CD14-positive monocyte (primary cell): ENCODE measurements at regions not wholly inside any gene's neighbourhood (a gene's known extent, or its start where the extent isn't known, plus 50 kb on each side); places are given as distances from the start of the nearest gene placed in this dataset.

Experiments used
- DNase-seq, 3 donors: peaks; one replicate each; pipeline ENCODE4 v3.0.0-alpha.2; 2011 to 2022
- H2AFZ ChIP-seq: 2 replicates; pipeline ENCODE4 v1.6.0; 2012; ENCODE audit warnings: mild to moderate bottlenecking, low read depth, low read length, inconsistent platforms; ENCODE audit not compliant: insufficient read depth, poor library complexity, severe bottlenecking
- H3K27ac ChIP-seq, 2 donors: 1 replicate in 1 of 2; 2 replicates in 1 of 2; pipeline ENCODE4 v1.5.1; 2012 to 2013; ENCODE audit warnings: low read length in 2 of 2, control low read depth in 1 of 2, inconsistent platforms in 1 of 2, low read depth in 1 of 2, mild to moderate bottlenecking in 1 of 2
- H3K27me3 ChIP-seq, 2 donors: one replicate each; pipeline versions ENCODE4 v1.6.0 to v1.6.1; 2011 to 2013; ENCODE audit warnings: low read length in 2 of 2; ENCODE audit not compliant: control insufficient read depth in 2 of 2, insufficient read depth in 2 of 2
- H3K36me3 ChIP-seq, 2 donors: replicated peaks in 1 of 2; 1 replicate in 1 of 2; 2 replicates in 1 of 2; pipeline versions ENCODE4 v1.5.1 to v1.6.1; 2012 to 2013; ENCODE audit warnings: low read length in 2 of 2, control low read depth in 1 of 2, inconsistent platforms in 1 of 2, mild to moderate bottlenecking in 1 of 2; ENCODE audit not compliant: insufficient read depth in 2 of 2, control insufficient read depth in 1 of 2
- H3K4me1 ChIP-seq, 2 donors: 1 replicate in 1 of 2; 2 replicates in 1 of 2; pipeline versions ENCODE4 v1.5.1 to v1.6.1; 2012 to 2013; ENCODE audit warnings: low read length in 2 of 2, control low read depth in 1 of 2, inconsistent platforms in 1 of 2, mild to moderate bottlenecking in 1 of 2, moderate library complexity in 1 of 2; ENCODE audit not compliant: insufficient read depth in 2 of 2, control insufficient read depth in 1 of 2
- H3K4me2 ChIP-seq: replicated peaks from 2 replicates; pipeline ENCODE3; 2012; ENCODE audit warnings: low read length, moderate library complexity, mild to moderate bottlenecking; ENCODE audit not compliant: poor library complexity, severe bottlenecking; ENCODE audit errors: extremely low read depth
- H3K4me3 ChIP-seq, 3 experiments: fragments of 200-600 bp in 1 of 3; sonication (generic) in 1 of 3; replicated peaks in 1 of 3; 1 replicate in 2 of 3; 2 replicates in 1 of 3; pipeline ENCODE4 v1.5.1; 2011 to 2013; ENCODE audit warnings: low read length in 3 of 3, mild to moderate bottlenecking in 3 of 3, control low read depth in 2 of 3, low read depth in 2 of 3, inconsistent platforms in 1 of 3, moderate library complexity in 1 of 3
- H3K79me2 ChIP-seq: 2 replicates; pipeline ENCODE4 v1.6.0; 2012; ENCODE audit warnings: mild to moderate bottlenecking, control low read depth, inconsistent platforms, low read length, moderate library complexity; ENCODE audit not compliant: insufficient read depth
- H3K9ac ChIP-seq: 2 replicates; pipeline ENCODE4 v1.6.0; 2017; ENCODE audit warnings: low read length, mild to moderate bottlenecking; ENCODE audit not compliant: insufficient read depth, poor library complexity, severe bottlenecking
- H3K9me3 ChIP-seq, 2 donors: replicated peaks in 1 of 2; 1 replicate in 1 of 2; 2 replicates in 1 of 2; pipeline versions ENCODE4 v1.5.1 to v1.6.1; 2012 to 2013; ENCODE audit warnings: low read length in 2 of 2, control low read depth in 1 of 2; ENCODE audit not compliant: control insufficient read depth in 1 of 2, insufficient read depth in 1 of 2
- H4K20me1 ChIP-seq: 2 replicates; pipeline ENCODE4 v1.6.0; 2012; ENCODE audit warnings: mild to moderate bottlenecking, low read length, control low read depth, moderate library complexity; ENCODE audit not compliant: insufficient read depth
- H3K27ac Mint-ChIP-seq, 7 donors: one replicate each; pipeline ENCODE4 v1.8.0; 2020; ENCODE audit warnings: mild to moderate bottlenecking in 7 of 7, mixed read lengths in 7 of 7, moderate library complexity in 6 of 7, inconsistent platforms in 2 of 7
- H3K27me3 Mint-ChIP-seq, 3 donors: one replicate each; pipeline ENCODE4 v1.8.0; 2021 to 2022; ENCODE audit warnings: low read depth in 3 of 3, mild to moderate bottlenecking in 3 of 3, mixed read lengths in 3 of 3, moderate library complexity in 3 of 3, inconsistent platforms in 1 of 3
- H3K36me3 Mint-ChIP-seq, 2 donors: one replicate each; pipeline ENCODE4 v1.8.0; 2020; ENCODE audit warnings: mixed read lengths in 2 of 2, inconsistent platforms in 1 of 2, mild to moderate bottlenecking in 1 of 2
- H3K4me1 Mint-ChIP-seq: one replicate; pipeline ENCODE4 v1.8.0; 2020; ENCODE audit warnings: mild to moderate bottlenecking, mixed read lengths
- H3K4me3 Mint-ChIP-seq, 2 donors: one replicate each; pipeline ENCODE4 v1.8.0; 2020; ENCODE audit warnings: mild to moderate bottlenecking in 2 of 2, mixed read lengths in 2 of 2, moderate library complexity in 1 of 2
- H3K9me3 Mint-ChIP-seq, 7 donors: one replicate each; pipeline ENCODE4 v1.8.0; 2020 to 2022; ENCODE audit warnings: mixed read lengths in 7 of 7, mild to moderate bottlenecking in 6 of 7, moderate library complexity in 6 of 7, inconsistent platforms in 2 of 7
- CTCF ChIP-seq: fragments of 200-600 bp; IDR thresholded peaks from one replicate; pipeline ENCODE4 v1.8.0; 2022; ENCODE audit warnings: antibody characterized with exemption, mild to moderate bottlenecking
- WGBS: methylation state at CpG from one replicate; pipeline ENCODE4 v1.1.5; 2013; ENCODE audit warnings: missing lambda C conversion rate; ENCODE audit not compliant: insufficient coverage; 5-methylcytosine and 5-hydroxymethylcytosine counted together
- intact Hi-C, 2 donors: fragments of 100-400 bp; cut with micrococcal nuclease; formaldehyde crosslinking; loops; one replicate each; pipeline versions ENCODE4 v1.15.0 to v1.15.1; 2023

DNA sequence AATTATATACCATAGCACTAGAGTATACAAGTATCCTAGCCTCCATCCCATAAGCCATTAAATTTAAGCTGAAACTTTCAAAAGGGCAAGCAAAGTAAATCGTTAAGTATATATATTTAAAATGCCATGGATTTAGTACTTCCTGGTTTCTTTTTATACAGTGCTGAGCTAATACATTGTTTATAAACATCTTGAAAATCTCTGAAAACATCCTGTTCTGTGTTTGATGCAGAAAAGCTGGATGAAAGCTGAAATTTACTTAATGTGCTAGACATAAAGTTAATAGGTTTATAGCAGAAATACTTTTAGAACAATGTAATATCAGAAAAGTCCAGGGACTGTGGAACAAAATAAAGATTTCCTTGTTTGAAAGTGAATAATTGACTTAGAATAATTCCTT is 875.4 kb downstream of the SLITRK6 start:
- H3K27ac ChIP-seq: no peak overlapping the region
- peaks cover 0 to 4% (median 2%) of the 10 kb centered on the region in 7 donors for H3K9me3 Mint-ChIP-seq
- H3K4me1 ChIP-seq: no peaks in the 10 kb centered on the region
- no peaks in the 10 kb centered on the region for H3K36me3 ChIP-seq
- H2AFZ ChIP-seq: no peak overlapping the region
- peaks cover 0 to 5% of the 10 kb centered on the region in 2 donors for H3K9me3 ChIP-seq
- H3K27ac Mint-ChIP-seq: no peak overlapping the region
- H3K4me3 ChIP-seq: no peak overlapping the region
- no peaks in the 10 kb centered on the region for H4K20me1 ChIP-seq
- H3K4me3 Mint-ChIP-seq: no peak overlapping the region
- no peaks in the 10 kb centered on the region for H3K79me2 ChIP-seq
- no peaks in the 10 kb centered on the region for H3K36me3 Mint-ChIP-seq
- no CpG with 5 or more reads among the region's 1 CpG for WGBS
- intact Hi-C loops: no loop called here
- H3K27me3 ChIP-seq: no peaks in the 10 kb centered on the region
- no peak for TF ChIP-seq CTCF
- H3K4me2 ChIP-seq: no peak overlapping the region
- no peaks in the 10 kb centered on the region for H3K27me3 Mint-ChIP-seq
- H3K9ac ChIP-seq: no peak overlapping the region
- no peaks in the 10 kb centered on the region for H3K4me1 Mint-ChIP-seq
- DNase-seq: no peak

- no peaks in the 10 kb centered on the region for H3K4me1 ChIP-seq
- Mint-ChIP-seq H3K4me3 (no peak overlapping the region), H3K4me1 (no peaks in the 10 kb centered on the region), H3K9me3 (peaks cover 0 to 4% (median 0%) of the 10 kb centered on the region in 7 donors), H3K27me3 (no peaks in the 10 kb centered on the region), H3K36me3 (no peaks in the 10 kb centered on the region), H3K27ac (no peak overlapping the region)
- peak; percentile 19 for TF ChIP-seq CTCF
- no peaks in the 10 kb centered on the region for H4K20me1 ChIP-seq
- no peak overlapping the region for H2AFZ ChIP-seq
- intact Hi-C loops: loop anchor here in 1 of 2 donors (10.0 kb wide), 1 partner anchor 907 kb away; no protein-coding TSS in a partner anchor
- no peaks in the 10 kb centered on the region for H3K79me2 ChIP-seq
- no peak for DNase-seq
- no peak overlapping the region for H3K27ac ChIP-seq
- H3K4me3 ChIP-seq: no peak overlapping the region
- H3K4me2 ChIP-seq: no peak overlapping the region
- no peaks in the 10 kb centered on the region for H3K27me3 ChIP-seq
- no peak overlapping the region for H3K9ac ChIP-seq
- no peaks in the 10 kb centered on the region for H3K36me3 ChIP-seq
- no peaks in the 10 kb centered on the region for H3K9me3 ChIP-seq
- no CpG with 5 or more reads among the region's 4 CpGs for WGBS
Observed at GRCh38 chr13:84917252-84917878, 881.9 kb downstream of the SLITRK6 start.
